D721Med (cell line): ENCODE measurements at regions not wholly inside any gene's neighbourhood (a gene's known extent, or its start where the extent isn't known, plus 50 kb on each side); places are given as distances from the start of the nearest gene placed in this dataset.

Experiments used
- DNase-seq: peaks from one replicate; pipeline ENCODE4 v3.0.0; 2011; ENCODE audit warnings: low spot score; ENCODE audit not compliant: insufficient read length
- FAIRE-seq: peaks from 2 replicates; lab custom pipeline; 2011; peaks lifted over from hg19 to GRCh38; lab: Jason Lieb, UNC
- TF ChIP-seq, protein P1 (sequence below): IDR thresholded peaks from 2 replicates; pipeline ENCODE4 v1.5.1; 2012; ENCODE audit warnings: mild to moderate bottlenecking, control low read depth; ENCODE audit not compliant: insufficient read depth; ENCODE audit errors: missing control alignments

DNA sequence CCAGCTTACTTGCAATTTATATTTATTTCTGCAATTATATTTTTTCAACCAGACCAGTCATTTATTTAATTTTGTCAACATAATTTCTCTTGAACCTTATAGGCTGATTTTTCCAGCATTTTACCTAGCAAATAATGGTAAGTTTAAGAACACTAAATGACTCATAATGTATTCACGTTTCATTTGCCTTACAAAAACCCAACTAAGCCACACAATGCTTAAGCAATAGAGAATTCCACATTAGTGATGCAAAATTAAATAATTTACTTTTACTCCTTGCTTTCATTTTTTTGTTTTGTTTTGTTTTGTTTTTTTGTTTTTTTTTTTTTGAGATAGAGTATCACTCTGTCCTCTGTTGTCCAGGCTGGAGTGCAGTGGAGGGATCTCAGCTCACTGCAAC, 110.4 kb upstream of the VRK2 start:
- no peak for FAIRE-seq
- DNase-seq: no peak
- TF ChIP-seq, protein P1, sequence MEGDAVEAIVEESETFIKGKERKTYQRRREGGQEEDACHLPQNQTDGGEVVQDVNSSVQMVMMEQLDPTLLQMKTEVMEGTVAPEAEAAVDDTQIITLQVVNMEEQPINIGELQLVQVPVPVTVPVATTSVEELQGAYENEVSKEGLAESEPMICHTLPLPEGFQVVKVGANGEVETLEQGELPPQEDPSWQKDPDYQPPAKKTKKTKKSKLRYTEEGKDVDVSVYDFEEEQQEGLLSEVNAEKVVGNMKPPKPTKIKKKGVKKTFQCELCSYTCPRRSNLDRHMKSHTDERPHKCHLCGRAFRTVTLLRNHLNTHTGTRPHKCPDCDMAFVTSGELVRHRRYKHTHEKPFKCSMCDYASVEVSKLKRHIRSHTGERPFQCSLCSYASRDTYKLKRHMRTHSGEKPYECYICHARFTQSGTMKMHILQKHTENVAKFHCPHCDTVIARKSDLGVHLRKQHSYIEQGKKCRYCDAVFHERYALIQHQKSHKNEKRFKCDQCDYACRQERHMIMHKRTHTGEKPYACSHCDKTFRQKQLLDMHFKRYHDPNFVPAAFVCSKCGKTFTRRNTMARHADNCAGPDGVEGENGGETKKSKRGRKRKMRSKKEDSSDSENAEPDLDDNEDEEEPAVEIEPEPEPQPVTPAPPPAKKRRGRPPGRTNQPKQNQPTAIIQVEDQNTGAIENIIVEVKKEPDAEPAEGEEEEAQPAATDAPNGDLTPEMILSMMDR: no peak

GRCh38 chr2:57937456-57937855, 109.2 kb upstream of the VRK2 start:
- DNase-seq (no peak), FAIRE-seq (no peak)
- TF ChIP-seq, protein P1: no peak

- TF ChIP-seq, protein P1: no peak
- DNase-seq: no peak
- FAIRE-seq: no peak
These were observed 104.8 kb upstream of the VRK2 start for GRCh38 chr2:57941816-57942215.

- DNase-seq (no peak), FAIRE-seq (no peak)
- TF ChIP-seq, protein P1: no peak
These were observed 103.3 kb upstream of the VRK2 start for GRCh38 chr2:57943315-57943714.

DNA sequence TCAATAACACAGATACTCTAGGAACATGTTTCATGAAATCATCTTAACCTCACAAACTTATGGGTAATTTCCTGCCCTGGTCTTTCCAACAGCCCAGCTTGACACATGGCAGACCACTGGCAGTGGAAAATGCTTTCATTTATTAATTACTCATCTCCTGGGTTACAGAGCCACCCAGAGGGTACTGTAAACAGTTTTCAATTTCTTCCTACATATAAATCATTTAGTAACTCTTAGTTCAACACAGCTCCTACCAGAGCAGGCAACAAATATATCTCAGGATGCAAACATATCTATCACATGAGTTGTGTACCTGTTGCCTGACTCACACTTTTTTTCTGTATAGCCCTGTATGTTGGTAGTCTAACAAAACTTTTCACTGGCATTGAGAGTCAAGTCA, 99.2 kb upstream of the VRK2 start:
- TF ChIP-seq, protein P1: no peak
- FAIRE-seq (peak; percentile 11), DNase-seq (no peak)

GRCh38 chr2:57954020-57954419, 92.6 kb upstream of the VRK2 start:
- FAIRE-seq (no peak), DNase-seq (no peak)
- TF ChIP-seq, protein P1: no peak

GRCh38 chr2:57957238-57957637, 89.4 kb upstream of the VRK2 start:
- TF ChIP-seq, protein P1: no peak
- DNase-seq (no peak), FAIRE-seq (no peak)
